ENCODE measurements at regions not wholly inside any gene's neighbourhood (a gene's known extent, or its start where the extent isn't known, plus 50 kb on each side); places are given as distances from the start of the nearest gene placed in this dataset.
"Not testable (repeated sequence)": the region's sequence is repeated elsewhere in the genome, so short reads cannot be mapped to it uniquely, and the experiment has no call there.

- no peak for FAIRE-seq
Measured at GRCh38 chr6:66048684-66049474, 341.9 kb upstream of the EYS start.

GRCh38 chr6:66032626-66033025 is 325.6 kb upstream of the EYS start:
- no peak for DNase-seq (ENCODE audit: insufficient read length, low spot score)
- no peak for FAIRE-seq

More at GRCh38 chr6:66048684-66049474, 341.9 kb upstream of the EYS start:
- DNase-seq (ENCODE audit: insufficient read length, low spot score), result no peak

- no peak for FAIRE-seq
- no peak for DNase-seq (ENCODE audit: insufficient read length, low spot score)
Measured at GRCh38 chr6:66029391-66029790, 322.4 kb upstream of the EYS start.

GRCh38 chr6:65999288-65999791 is 292.3 kb upstream of the EYS start:
- no peak for DNase-seq (ENCODE audit: insufficient read length, low spot score)
- no peak for FAIRE-seq

GRCh38 chr6:65998544-65998943 is 291.5 kb upstream of the EYS start:
- FAIRE-seq (no peak), DNase-seq (ENCODE audit: insufficient read length, low spot score) (no peak)

GRCh38 chr6:65997539-65997938 is 290.5 kb upstream of the EYS start:
- DNase-seq (ENCODE audit: insufficient read length, low spot score) (no peak), FAIRE-seq (no peak)

GRCh38 chr6:65996096-65996495 is 289.1 kb upstream of the EYS start:
- DNase-seq (ENCODE audit: insufficient read length, low spot score), result no peak
- FAIRE-seq, result no peak

GRCh38 chr6:65989676-65990075 is 282.6 kb upstream of the EYS start:
- DNase-seq (ENCODE audit: insufficient read length, low spot score) (no peak), FAIRE-seq (no peak)

GRCh38 chr6:65988006-65988405 is 281.0 kb upstream of the EYS start:
- no peak for DNase-seq (ENCODE audit: insufficient read length, low spot score)
- no peak for FAIRE-seq

GRCh38 chr6:65984089-65984488 is 277.1 kb upstream of the EYS start:
- FAIRE-seq (no peak), DNase-seq (ENCODE audit: insufficient read length, low spot score) (no peak)

GRCh38 chr6:65979120-65979519 is 272.1 kb upstream of the EYS start:
- no peak for FAIRE-seq
- DNase-seq (ENCODE audit: insufficient read length, low spot score), result no peak

- not testable (repeated sequence) for DNase-seq (ENCODE audit: insufficient read length, low spot score); FAIRE-seq
Measured at GRCh38 chr6:65971252-65971651, 264.2 kb upstream of the EYS start.

- FAIRE-seq, result no peak
- no peak for DNase-seq (ENCODE audit: insufficient read length, low spot score)
Measured at GRCh38 chr6:65964261-65964660, 257.2 kb upstream of the EYS start.

- no peak for DNase-seq (ENCODE audit: insufficient read length, low spot score)
- no peak for FAIRE-seq
Measured at GRCh38 chr6:65955034-65955433, 248.0 kb upstream of the EYS start.

GRCh38 chr6:65948062-65948461 is 241.0 kb upstream of the EYS start:
- DNase-seq (ENCODE audit: insufficient read length, low spot score), result no peak

GRCh38 chr6:65943548-65943947 is 236.5 kb upstream of the EYS start:
- FAIRE-seq, result no peak
- DNase-seq (ENCODE audit: insufficient read length, low spot score), result no peak

More at GRCh38 chr6:65948062-65948461, 241.0 kb upstream of the EYS start:
- FAIRE-seq, result no peak

- FAIRE-seq, result no peak
- no peak for DNase-seq (ENCODE audit: insufficient read length, low spot score)
Measured at GRCh38 chr6:65943051-65943450, 236.0 kb upstream of the EYS start.

- no peak for DNase-seq (ENCODE audit: insufficient read length, low spot score)
Measured at GRCh38 chr6:65938000-65938399, 231.0 kb upstream of the EYS start.

GRCh38 chr6:65935412-65935811 is 228.4 kb upstream of the EYS start:
- DNase-seq (ENCODE audit: insufficient read length, low spot score) (no peak), FAIRE-seq (no peak)

More at GRCh38 chr6:65938000-65938399, 231.0 kb upstream of the EYS start:
- FAIRE-seq, result no peak

GRCh38 chr6:65933390-65933789 is 226.4 kb upstream of the EYS start:
- no peak for FAIRE-seq
- no peak for DNase-seq (ENCODE audit: insufficient read length, low spot score)

GRCh38 chr6:65927141-65927540 is 220.1 kb upstream of the EYS start:
- DNase-seq (ENCODE audit: insufficient read length, low spot score) (no peak), FAIRE-seq (no peak)

GRCh38 chr6:65924411-65924810 is 217.4 kb upstream of the EYS start:
- FAIRE-seq, result no peak
- no peak for DNase-seq (ENCODE audit: insufficient read length, low spot score)
